ENCODE measurements at regions not wholly inside any gene's neighbourhood (a gene's known extent, or its start where the extent isn't known, plus 50 kb on each side); places are given as distances from the start of the nearest gene placed in this dataset.

DNA sequence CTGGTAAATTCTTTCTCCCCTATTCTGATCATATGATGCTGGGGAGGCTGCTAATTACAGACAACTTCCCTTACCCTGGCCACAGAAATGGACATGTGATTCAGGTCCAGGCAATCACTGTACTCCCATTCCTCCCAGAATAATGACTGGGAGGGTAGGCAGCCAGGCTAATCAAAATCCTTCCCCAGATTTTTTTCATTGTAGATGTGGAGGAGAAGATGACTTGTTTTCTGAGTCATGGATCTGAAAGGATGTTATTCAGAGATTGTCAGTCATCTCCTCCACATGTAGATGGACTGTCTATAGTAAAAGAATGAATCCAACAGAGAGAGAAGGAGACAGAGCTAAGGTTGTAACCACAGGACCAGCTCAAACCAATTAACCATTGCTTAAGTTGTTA lies 123.9 kb upstream of the PUM3 start:
- no peak for ATAC-seq
- Histone ChIP-seq H3K36me3 (no peaks in the 10 kb centered on the region), H3K9me3 (peaks cover 0 to 12% of the 10 kb centered on the region in 2 donors), H3K4me1 (no peaks in the 10 kb centered on the region), H3K27me3 (no peaks in the 10 kb centered on the region), H3K4me3 (no peak overlapping the region), H3K27ac (no peak overlapping the region)
- DNase-seq, result no peak
- intact Hi-C loops (cut with DNase I), result no loop called here
- no peak for TF ChIP-seq CTCF (IDR thresholded peaks at IDR 0.05)

- ATAC-seq, result no peak
- DNase-seq, result no peak
- intact Hi-C loops (cut with DNase I), result no loop called here
Observed at GRCh38 chr9:2966565-2967300, 122.8 kb upstream of the PUM3 start.

DNA sequence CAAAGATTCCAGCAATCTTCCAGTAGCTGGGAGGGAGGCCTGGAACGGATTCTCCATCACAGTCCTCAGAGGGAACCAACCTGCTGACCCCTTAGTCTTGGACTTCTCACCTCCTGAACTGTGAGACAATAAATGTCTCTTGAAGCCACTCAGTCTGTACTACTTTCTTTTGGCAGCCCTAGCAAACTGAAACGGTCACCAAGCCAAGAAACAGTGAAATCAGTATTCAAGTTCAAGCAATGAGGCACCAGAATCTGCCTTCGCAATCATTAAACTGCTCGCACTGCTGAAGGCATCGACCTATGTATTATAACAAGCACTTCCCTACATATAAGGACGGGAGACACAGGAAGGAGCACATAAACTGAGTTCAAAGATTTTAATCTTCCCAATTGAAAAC lies 120.6 kb upstream of the PUM3 start:
- TF ChIP-seq CTCF (IDR thresholded peaks at IDR 0.05), result no peak
- Histone ChIP-seq H3K36me3 (no peaks in the 10 kb centered on the region), H3K27me3 (no peaks in the 10 kb centered on the region), H3K9me3 (no peaks in the 10 kb centered on the region), H3K4me3 (no peak overlapping the region), H3K4me1 (no peaks in the 10 kb centered on the region), H3K27ac (no peak overlapping the region)
- ATAC-seq (no peak), DNase-seq (no peak)
- intact Hi-C loops (cut with DNase I), result no loop called here

More at GRCh38 chr9:2966565-2967300, 122.8 kb upstream of the PUM3 start:
- no peaks in the 10 kb centered on the region for H3K27me3 ChIP-seq
- no peaks in the 10 kb centered on the region for H3K36me3 ChIP-seq
- no peaks in the 10 kb centered on the region for H3K4me1 ChIP-seq
- H3K9me3 ChIP-seq, result peaks cover 0 to 2% of the 10 kb centered on the region in 2 donors
- H3K27ac ChIP-seq, result no peak overlapping the region
- no peak for TF ChIP-seq CTCF (IDR thresholded peaks at IDR 0.05)
- H3K4me3 ChIP-seq, result no peak overlapping the region

DNA sequence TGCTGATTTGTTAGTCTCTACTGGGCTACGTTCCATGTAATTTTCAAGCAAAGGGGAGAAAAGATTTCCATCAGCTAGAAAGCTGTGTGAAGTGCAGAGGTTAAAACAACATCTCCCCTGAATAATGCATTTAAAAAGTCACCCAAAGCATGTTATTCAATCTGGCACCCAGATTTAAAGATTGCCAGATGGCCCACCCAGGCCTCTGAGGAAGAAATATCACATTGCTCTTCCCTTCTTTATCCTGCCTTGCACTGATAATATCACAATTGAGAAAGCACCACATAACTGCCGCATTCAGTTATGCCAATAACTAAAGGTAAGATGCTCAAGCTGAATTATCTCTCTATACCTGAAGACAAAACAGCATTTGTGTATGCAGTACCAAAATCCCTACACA lies 119.4 kb upstream of the PUM3 start:
- intact Hi-C loops (cut with DNase I), result no loop called here
- no peaks in the 10 kb centered on the region for H3K9me3 ChIP-seq
- ATAC-seq (no peak), DNase-seq (no peak)
- no peak overlapping the region for H3K4me3 ChIP-seq
- no peak overlapping the region for H3K27ac ChIP-seq
- TF ChIP-seq CTCF (IDR thresholded peaks at IDR 0.05), result no peak
- no peaks in the 10 kb centered on the region for H3K4me1 ChIP-seq
- no peaks in the 10 kb centered on the region for H3K36me3 ChIP-seq
- H3K27me3 ChIP-seq, result no peaks in the 10 kb centered on the region

DNA sequence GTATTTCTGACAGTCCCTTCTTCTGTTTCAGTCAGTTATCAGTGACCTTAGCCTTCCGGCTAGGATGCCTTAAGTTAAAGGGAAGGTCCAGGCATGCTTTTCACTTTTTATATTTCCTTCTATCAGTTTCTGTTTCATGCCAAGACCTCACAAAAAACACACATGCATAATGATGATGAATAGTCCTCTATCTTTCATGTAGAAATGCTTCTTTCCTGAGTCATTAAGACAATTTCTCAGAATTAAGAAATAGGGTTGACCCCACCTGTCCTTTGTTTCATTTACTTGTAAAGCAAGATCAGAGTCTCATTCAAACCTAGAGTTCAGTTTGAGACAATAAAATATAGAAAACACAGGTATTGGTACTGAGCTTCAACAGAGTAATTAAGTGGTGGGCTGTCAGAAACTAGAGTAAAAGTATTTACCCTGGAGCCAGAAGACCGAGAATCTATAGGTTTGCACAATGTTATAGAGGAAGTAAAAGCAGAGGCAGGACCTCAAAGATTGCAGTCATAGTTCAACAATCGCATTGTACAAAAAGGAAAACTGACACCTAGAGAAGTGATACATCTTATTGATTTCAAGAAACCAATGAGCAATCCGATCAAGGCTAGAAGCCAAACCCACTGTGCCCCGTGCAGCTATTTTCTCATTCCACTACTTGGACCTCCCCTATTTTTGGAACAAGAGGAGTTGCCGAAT lies 118.7 kb upstream of the PUM3 start:
- no peak overlapping the region for H3K4me3 ChIP-seq

More for the DNA sequence above, 118.7 kb upstream of the PUM3 start:
- Histone ChIP-seq H3K27me3 (no peaks in the 10 kb centered on the region), H3K36me3 (no peaks in the 10 kb centered on the region), H3K9me3 (no peaks in the 10 kb centered on the region), H3K4me1 (no peaks in the 10 kb centered on the region), H3K27ac (no peak overlapping the region)
- no peak for ATAC-seq
- no peak for TF ChIP-seq CTCF (IDR thresholded peaks at IDR 0.05)
- no peak for DNase-seq
- intact Hi-C loops (cut with DNase I), result no loop called here

All from left lung (tissue), 4 donors.